NCI-H82 treated with DMSO at 0.1 percent for 48 hours (cell line): ENCODE measurements at regions not wholly inside any gene's neighbourhood (a gene's known extent, or its start where the extent isn't known, plus 50 kb on each side); places are given as distances from the start of the nearest gene placed in this dataset.

Source experiments
- DNase-seq: peaks from one replicate; lab custom pipeline; 2025; ENCODE audit not compliant: unreplicated experiment; lab: John Stamatoyannopoulos, UW

- no peak for DNase-seq
These were observed 1502.1 kb downstream of the TBC1D22A start for GRCh38 chr22:48264586-48264985.

- no peak for DNase-seq
These were observed 1501.4 kb downstream of the TBC1D22A start for GRCh38 chr22:48263791-48264351.

- DNase-seq, result no peak
These were observed 1500.9 kb downstream of the TBC1D22A start for GRCh38 chr22:48263431-48263765.

- DNase-seq, result no peak
These were observed 1500.4 kb downstream of the TBC1D22A start for GRCh38 chr22:48262596-48263430.

GRCh38 chr22:48261706-48262105 is 1499.3 kb downstream of the TBC1D22A start:
- no peak for DNase-seq

GRCh38 chr22:48261048-48261621 is 1498.7 kb downstream of the TBC1D22A start:
- DNase-seq, result no peak

- DNase-seq, result no peak
These were observed 1497.7 kb downstream of the TBC1D22A start for GRCh38 chr22:48259991-48260670.

GRCh38 chr22:48258811-48259210 is 1496.4 kb downstream of the TBC1D22A start:
- no peak for DNase-seq

- no peak for DNase-seq
These were observed 1495.7 kb downstream of the TBC1D22A start for GRCh38 chr22:48258064-48258701.

- no peak for DNase-seq
These were observed 1495.2 kb downstream of the TBC1D22A start for GRCh38 chr22:48257685-48258055.

GRCh38 chr22:48256776-48257684 is 1494.6 kb downstream of the TBC1D22A start:
- DNase-seq, result no peak

GRCh38 chr22:48256041-48256739 is 1493.7 kb downstream of the TBC1D22A start:
- DNase-seq, result no peak

GRCh38 chr22:48254311-48254873 is 1491.9 kb downstream of the TBC1D22A start:
- DNase-seq, result no peak

GRCh38 chr22:48253573-48253972 is 1491.1 kb downstream of the TBC1D22A start:
- no peak for DNase-seq

- no peak for DNase-seq
These were observed 1490.7 kb downstream of the TBC1D22A start for GRCh38 chr22:48253136-48253535.

- DNase-seq, result no peak
These were observed 1489.2 kb downstream of the TBC1D22A start for GRCh38 chr22:48251629-48252028.

GRCh38 chr22:48250937-48251530 is 1488.6 kb downstream of the TBC1D22A start:
- no peak for DNase-seq

- DNase-seq, result no peak
These were observed 1487.9 kb downstream of the TBC1D22A start for GRCh38 chr22:48250286-48250895.
